KMS-11 (cell line): ENCODE measurements at regions not wholly inside any gene's neighbourhood (a gene's known extent, or its start where the extent isn't known, plus 50 kb on each side); places are given as distances from the start of the nearest gene placed in this dataset.
A peak's percentile ranks its signal among the peaks of the same experiment; 100 is the strongest.

Experiments used
- H2AFZ ChIP-seq: fragments of 200-600 bp; sonication (generic); 2 replicates; pipeline ENCODE4 v1.6.1; 2016; ENCODE audit warnings: antibody characterized with exemption, mixed run types, low read depth
- H3K27ac ChIP-seq: fragments of 200-600 bp; sonication (generic); 2 replicates; pipeline ENCODE4 v1.6.1; 2016; ENCODE audit warnings: mild to moderate bottlenecking, mixed run types
- H3K27me3 ChIP-seq: fragments of 200-600 bp; sonication (generic); 2 replicates; pipeline ENCODE4 v1.6.1; 2017; ENCODE audit warnings: mild to moderate bottlenecking, low read depth, mixed run types, moderate library complexity; ENCODE audit not compliant: insufficient read depth
- H3K36me3 ChIP-seq: fragments of 200-600 bp; sonication (generic); 2 replicates; pipeline ENCODE4 v1.6.1; 2017; ENCODE audit warnings: mild to moderate bottlenecking, mixed run types; ENCODE audit not compliant: insufficient read depth
- H3K4me1 ChIP-seq: fragments of 200-600 bp; sonication (generic); 2 replicates; pipeline ENCODE4 v1.6.1; 2016; ENCODE audit warnings: mild to moderate bottlenecking, low read depth, mixed run types; ENCODE audit not compliant: poor library complexity, severe bottlenecking
- H3K4me2 ChIP-seq: fragments of 200-600 bp; sonication (generic); 2 replicates; pipeline ENCODE4 v1.7.0; 2016; ENCODE audit warnings: mild to moderate bottlenecking, mixed run types
- H3K4me3 ChIP-seq: fragments of 200-600 bp; sonication (generic); IDR thresholded peaks from 2 replicates; pipeline ENCODE4 v1.6.1; 2017; ENCODE audit warnings: low read depth, low read length, mixed read lengths; ENCODE audit not compliant: insufficient read depth
- H3K79me2 ChIP-seq: fragments of 200-600 bp; sonication (generic); 2 replicates; pipeline ENCODE4 v1.6.1; 2016; ENCODE audit warnings: low read depth, mixed run types; ENCODE audit not compliant: insufficient read depth
- H3K9ac ChIP-seq: fragments of 200-600 bp; sonication (generic); 2 replicates; pipeline ENCODE4 v1.6.1; 2016; ENCODE audit warnings: mild to moderate bottlenecking, mixed run types
- H4K20me1 ChIP-seq: fragments of 200-600 bp; sonication (generic); 2 replicates; pipeline ENCODE4 v1.6.1; 2016; ENCODE audit warnings: mild to moderate bottlenecking, mixed run types; ENCODE audit not compliant: insufficient read depth
- CTCF ChIP-seq: fragments of 200-600 bp; sonication (generic); conservative IDR thresholded peaks from 2 replicates; pipeline ENCODE4 v1.6.1; 2017; ENCODE audit warnings: low read depth, mild to moderate bottlenecking, antibody characterized with exemption, low read length, moderate library complexity, mixed read lengths

- Histone ChIP-seq H3K79me2 (no peaks in the 10 kb centered on the region), H3K4me1 (peaks cover 3% of the 10 kb centered on the region)
These were observed 136.2 kb upstream of the ACO1 start for GRCh38 chr9:32248189-32248712.

GRCh38 chr9:32251539-32251938 lies 132.9 kb upstream of the ACO1 start:
- no peak overlapping the region for H3K9ac ChIP-seq
- H3K4me3 ChIP-seq: no peak overlapping the region
- H3K27me3 ChIP-seq: no peaks in the 10 kb centered on the region
- peaks cover 3% of the 10 kb centered on the region for H3K4me1 ChIP-seq
- H2AFZ ChIP-seq: peak overlapping the region; percentile 60
- no peaks in the 10 kb centered on the region for H3K36me3 ChIP-seq
- H3K79me2 ChIP-seq: no peaks in the 10 kb centered on the region
- peak; percentile 83 for TF ChIP-seq CTCF
- 0 out of 2 replicates have a peak overlapping the region, but pooled peaks have one; percentile 53 for H3K4me2 ChIP-seq
- no peak overlapping the region for H3K27ac ChIP-seq
- H4K20me1 ChIP-seq: no peaks in the 10 kb centered on the region

More at GRCh38 chr9:32248189-32248712, 136.2 kb upstream of the ACO1 start:
- Histone ChIP-seq H2AFZ (no peak overlapping the region), H3K27ac (no peak overlapping the region), H3K9ac (no peak overlapping the region), H3K4me3 (no peak overlapping the region), H3K4me2 (no peak overlapping the region), H4K20me1 (no peaks in the 10 kb centered on the region), H3K27me3 (no peaks in the 10 kb centered on the region), H3K36me3 (no peaks in the 10 kb centered on the region)
- no peak for TF ChIP-seq CTCF

GRCh38 chr9:32253731-32254130 lies 130.7 kb upstream of the ACO1 start:
- Histone ChIP-seq H3K4me3 (no peak overlapping the region), H2AFZ (no peak overlapping the region), H4K20me1 (no peaks in the 10 kb centered on the region), H3K9ac (no peak overlapping the region), H3K27me3 (no peaks in the 10 kb centered on the region), H3K4me2 (no peak overlapping the region), H3K79me2 (no peaks in the 10 kb centered on the region), H3K27ac (no peak overlapping the region), H3K36me3 (no peaks in the 10 kb centered on the region), H3K4me1 (peaks cover 3% of the 10 kb centered on the region)
- TF ChIP-seq CTCF: no peak

GRCh38 chr9:32255026-32255425 lies 129.4 kb upstream of the ACO1 start:
- Histone ChIP-seq H3K9ac (no peak overlapping the region), H3K27me3 (no peaks in the 10 kb centered on the region), H3K79me2 (no peaks in the 10 kb centered on the region), H3K27ac (no peak overlapping the region), H3K4me1 (peaks cover 3% of the 10 kb centered on the region), H3K36me3 (no peaks in the 10 kb centered on the region), H4K20me1 (no peaks in the 10 kb centered on the region), H3K4me2 (no peak overlapping the region), H3K4me3 (no peak overlapping the region), H2AFZ (no peak overlapping the region)
- no peak for TF ChIP-seq CTCF
